ENCODE measurements at regions not wholly inside any gene's neighbourhood (a gene's known extent, or its start where the extent isn't known, plus 50 kb on each side); places are given as distances from the start of the nearest gene placed in this dataset.

- Histone ChIP-seq H3K4me3 (ENCODE audit: low read depth in 2 of 2, low read length in 2 of 2) (no peak overlapping the region), H3K9me3 (ENCODE audit: control insufficient read depth, insufficient read depth, low read depth, low read length) (no peaks in the 10 kb centered on the region), H3K27me3 (ENCODE audit: control insufficient read depth, insufficient read depth, low read length) (no peaks in the 10 kb centered on the region), H3K27ac (ENCODE audit: low read length) (no peak overlapping the region), H3K4me1 (ENCODE audit: control insufficient read depth, insufficient read depth, low read length) (no peaks in the 10 kb centered on the region), H3K36me3 (ENCODE audit: control insufficient read depth, insufficient read depth, low read length) (no peaks in the 10 kb centered on the region)
- no peak for ATAC-seq
- ChIA-PET CTCF (no interaction called here), POLR2A (no interaction called here)
- no TSS peak for BruUV-seq (replicated peaks)
- in situ Hi-C loops (cut with HindIII; ENCODE audit: low pct_unique_long_range_greater_than_20kb, low sequenced_read_pairs), result no loop called here
- intact Hi-C loops (cut with micrococcal nuclease; ENCODE audit: unreplicated experiment), result loop anchor here (10.0 kb wide), 1 partner anchor 431 kb away; no protein-coding TSS in a partner anchor
- DNase-seq (ENCODE audit: low read depth, low spot score), result no peak
- TF ChIP-seq POLR2AphosphoS5 (IDR thresholded peaks at IDR 0.05; ENCODE audit: low read depth, low read length), result no peak
- TF ChIP-seq CTCF (IDR thresholded peaks at IDR 0.05), result no peak
- TF ChIP-seq REST (IDR thresholded peaks at IDR 0.05; ENCODE audit: insufficient read depth in 1 of 2, low read depth in 2 of 2, low read length in 1 of 2), result no peak
- no peak for TF ChIP-seq TCF7L2 (IDR thresholded peaks at IDR 0.05; ENCODE audit: low read depth, low read length)
- no peak for TF ChIP-seq SIN3A (IDR thresholded peaks at IDR 0.05; ENCODE audit: borderline replicate concordance, insufficient read depth, low read depth, low read length)
These were observed 70.2 kb downstream of the SMIM20 start for GRCh38 chr4:25984266-25984665.

- in situ Hi-C loops (cut with HindIII; ENCODE audit: low pct_unique_long_range_greater_than_20kb, low sequenced_read_pairs) (no loop called here), intact Hi-C loops (cut with micrococcal nuclease; ENCODE audit: unreplicated experiment) (loop anchor here (10.0 kb wide), 1 partner anchor 430 kb away; no protein-coding TSS in a partner anchor)
- no TSS peak for BruUV-seq (replicated peaks)
- ChIA-PET POLR2A (interaction anchor here (0.6 kb wide), 1 partner anchor 892 kb away, joined by 3 read pairs; no protein-coding TSS in a partner anchor), CTCF (no interaction called here)
- Histone ChIP-seq H3K9me3 (ENCODE audit: control insufficient read depth, insufficient read depth, low read depth, low read length) (no peaks in the 10 kb centered on the region), H3K4me1 (ENCODE audit: control insufficient read depth, insufficient read depth, low read length) (no peaks in the 10 kb centered on the region), H3K4me3 (ENCODE audit: low read depth in 2 of 2, low read length in 2 of 2) (no peak overlapping the region), H3K36me3 (ENCODE audit: control insufficient read depth, insufficient read depth, low read length) (no peaks in the 10 kb centered on the region), H3K27ac (ENCODE audit: low read length) (no peak overlapping the region), H3K27me3 (ENCODE audit: control insufficient read depth, insufficient read depth, low read length) (no peaks in the 10 kb centered on the region)
- ATAC-seq, result no peak
- no peak for DNase-seq (ENCODE audit: low read depth, low spot score)
- no peak for TF ChIP-seq POLR2AphosphoS5 (IDR thresholded peaks at IDR 0.05; ENCODE audit: low read depth, low read length)
- no peak for TF ChIP-seq REST (IDR thresholded peaks at IDR 0.05; ENCODE audit: insufficient read depth in 1 of 2, low read depth in 2 of 2, low read length in 1 of 2)
- TF ChIP-seq CTCF (IDR thresholded peaks at IDR 0.05), result no peak
- TF ChIP-seq TCF7L2 (IDR thresholded peaks at IDR 0.05; ENCODE audit: low read depth, low read length), result no peak
- TF ChIP-seq SIN3A (IDR thresholded peaks at IDR 0.05; ENCODE audit: borderline replicate concordance, insufficient read depth, low read depth, low read length), result no peak
These were observed 70.8 kb downstream of the SMIM20 start for GRCh38 chr4:25984796-25985195.

Measured in Panc1 (cell line).